HFF-Myc (cell line): ENCODE measurements at regions not wholly inside any gene's neighbourhood (a gene's known extent, or its start where the extent isn't known, plus 50 kb on each side); places are given as distances from the start of the nearest gene placed in this dataset.

Experiments
- DNase-seq: peaks from one replicate; pipeline ENCODE4 v3.0.0-alpha.2; 2011; ENCODE audit warnings: low read depth; ENCODE audit errors: extremely low read depth
- H3K4me3 ChIP-seq: replicated peaks from 2 replicates; pipeline ENCODE4 v1.5.1; 2011; ENCODE audit warnings: low read depth, mild to moderate bottlenecking, control low read depth, low read length
- TF ChIP-seq, protein P1 (sequence below): IDR thresholded peaks from 2 replicates; pipeline ENCODE4 v1.5.1; 2012; ENCODE audit warnings: mild to moderate bottlenecking, low read depth, low read length, control low read depth; ENCODE audit errors: missing control alignments

GRCh38 chr15:81962482-81962881 lies 83.3 kb downstream of the MEX3B start:
- no peak overlapping the region for H3K4me3 ChIP-seq
- TF ChIP-seq, protein P1, sequence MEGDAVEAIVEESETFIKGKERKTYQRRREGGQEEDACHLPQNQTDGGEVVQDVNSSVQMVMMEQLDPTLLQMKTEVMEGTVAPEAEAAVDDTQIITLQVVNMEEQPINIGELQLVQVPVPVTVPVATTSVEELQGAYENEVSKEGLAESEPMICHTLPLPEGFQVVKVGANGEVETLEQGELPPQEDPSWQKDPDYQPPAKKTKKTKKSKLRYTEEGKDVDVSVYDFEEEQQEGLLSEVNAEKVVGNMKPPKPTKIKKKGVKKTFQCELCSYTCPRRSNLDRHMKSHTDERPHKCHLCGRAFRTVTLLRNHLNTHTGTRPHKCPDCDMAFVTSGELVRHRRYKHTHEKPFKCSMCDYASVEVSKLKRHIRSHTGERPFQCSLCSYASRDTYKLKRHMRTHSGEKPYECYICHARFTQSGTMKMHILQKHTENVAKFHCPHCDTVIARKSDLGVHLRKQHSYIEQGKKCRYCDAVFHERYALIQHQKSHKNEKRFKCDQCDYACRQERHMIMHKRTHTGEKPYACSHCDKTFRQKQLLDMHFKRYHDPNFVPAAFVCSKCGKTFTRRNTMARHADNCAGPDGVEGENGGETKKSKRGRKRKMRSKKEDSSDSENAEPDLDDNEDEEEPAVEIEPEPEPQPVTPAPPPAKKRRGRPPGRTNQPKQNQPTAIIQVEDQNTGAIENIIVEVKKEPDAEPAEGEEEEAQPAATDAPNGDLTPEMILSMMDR, result no peak
- DNase-seq, result no peak

GRCh38 chr15:81959196-81959595 lies 86.6 kb downstream of the MEX3B start:
- TF ChIP-seq, protein P1, result no peak
- DNase-seq, result no peak

DNA sequence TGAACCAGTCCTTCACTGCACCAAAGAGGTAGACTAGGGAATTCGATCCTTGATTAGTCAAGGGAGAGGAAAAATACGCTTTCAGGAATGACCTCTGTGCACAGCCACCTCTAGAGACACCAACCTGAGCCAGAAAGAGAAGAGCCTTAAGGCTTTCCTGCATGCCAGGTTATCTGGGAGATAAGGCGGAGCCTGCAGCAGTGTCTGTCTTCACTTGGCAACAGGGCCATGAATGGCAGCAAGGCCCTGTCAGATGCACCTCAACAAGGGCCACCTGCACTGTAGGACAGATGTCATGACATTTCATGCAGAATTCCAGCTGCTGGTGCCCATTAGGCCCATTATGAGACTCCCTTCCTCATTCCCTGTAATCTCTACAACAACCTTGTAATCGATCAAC lies 88.1 kb downstream of the MEX3B start:
- TF ChIP-seq, protein P1, result no peak
- H3K4me3 ChIP-seq, result no peak overlapping the region
- DNase-seq, result no peak

More at GRCh38 chr15:81959196-81959595, 86.6 kb downstream of the MEX3B start:
- H3K4me3 ChIP-seq, result no peak overlapping the region

DNA sequence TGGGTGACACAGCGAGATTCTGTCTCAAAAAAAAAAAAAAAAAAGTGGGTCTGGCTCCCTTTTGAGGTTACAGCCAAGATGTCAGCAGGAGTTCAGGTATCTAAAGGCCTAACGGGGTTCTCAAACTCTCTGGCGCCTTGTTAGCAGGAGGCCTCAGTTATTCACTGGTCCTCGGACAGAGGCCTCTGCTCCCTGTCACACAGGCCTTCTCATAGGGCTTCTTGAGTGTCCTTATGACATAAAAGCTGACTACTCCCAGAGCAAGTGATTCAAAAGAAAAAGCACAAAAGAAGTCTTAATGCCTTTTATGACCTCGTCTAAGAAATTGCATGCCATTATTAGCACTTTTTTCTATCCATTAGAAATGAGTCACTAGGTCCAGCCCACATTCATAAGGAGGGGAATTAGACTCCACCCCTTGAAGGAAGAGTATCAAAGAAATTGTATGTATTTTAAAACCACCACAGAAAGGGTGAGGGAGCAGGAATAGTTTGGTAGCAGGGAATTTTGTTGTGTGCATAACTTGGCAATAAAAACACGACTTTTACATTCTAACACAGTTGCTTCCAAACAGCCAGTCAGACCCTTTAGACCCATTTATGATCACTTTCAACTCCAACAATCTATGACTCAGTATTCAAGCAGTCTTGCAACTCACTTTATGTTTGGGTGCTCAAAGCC lies 90.3 kb downstream of the MEX3B start:
- no peak for DNase-seq
- no peak overlapping the region for H3K4me3 ChIP-seq
- TF ChIP-seq, protein P1, result no peak

DNA sequence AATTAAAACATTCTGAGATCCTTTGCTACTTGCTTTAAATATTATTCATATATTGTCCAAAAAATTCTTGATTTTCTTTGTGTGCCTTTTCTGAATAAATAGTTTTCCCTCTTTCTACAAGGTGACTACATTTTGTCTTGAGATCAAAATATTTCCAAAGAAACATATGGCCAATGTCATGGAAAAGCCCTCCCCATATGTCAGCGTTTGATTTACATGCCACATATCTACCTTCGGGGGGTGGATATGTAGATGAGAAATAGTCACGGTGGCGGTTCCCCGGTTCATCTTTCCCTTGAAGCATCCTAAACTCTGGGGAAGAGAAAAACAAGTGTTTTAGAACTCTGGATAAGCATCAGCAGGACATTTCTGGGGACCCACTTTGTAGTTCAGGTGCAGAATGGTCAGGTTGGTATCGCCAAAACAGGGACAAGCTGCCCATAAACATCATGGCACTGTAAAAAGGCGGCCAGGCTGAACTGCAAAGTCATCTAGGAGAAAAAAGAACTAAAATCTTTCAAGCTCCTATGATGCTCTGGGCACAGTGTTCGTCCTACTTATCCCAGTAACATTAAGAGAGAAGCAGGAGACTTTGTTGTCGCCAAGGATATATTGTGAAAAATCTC lies 91.5 kb downstream of the MEX3B start:
- DNase-seq, result no peak
- TF ChIP-seq, protein P1, result no peak
- H3K4me3 ChIP-seq, result no peak overlapping the region

DNA sequence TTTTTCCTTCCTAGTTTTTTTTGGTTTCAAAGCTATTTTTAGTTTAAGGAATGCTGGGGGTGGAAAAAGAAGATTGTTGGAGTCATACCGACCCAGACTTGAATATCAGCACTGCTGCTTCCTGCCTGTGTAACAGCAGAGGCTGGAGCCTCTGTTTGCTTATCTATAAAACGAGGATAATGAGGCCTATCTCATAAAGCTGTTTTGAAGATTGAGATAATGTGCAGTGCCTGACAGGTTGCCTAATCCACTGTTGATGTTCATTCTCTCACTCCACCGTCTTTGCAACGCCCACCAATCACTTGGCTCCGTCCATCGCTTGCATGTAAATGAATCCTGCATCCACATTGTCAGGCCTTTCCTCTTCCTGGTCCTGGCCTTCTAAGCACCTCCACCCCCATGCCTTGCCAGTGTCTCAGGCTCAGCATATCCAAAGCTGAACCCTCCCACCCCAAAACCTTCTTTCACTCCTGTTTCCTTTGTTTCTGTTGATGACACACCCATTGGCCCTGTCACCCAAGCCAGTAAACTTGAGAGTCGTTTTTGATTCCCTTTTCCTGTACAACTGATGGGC lies 94.9 kb downstream of the MEX3B start:
- H3K4me3 ChIP-seq, result no peak overlapping the region
- DNase-seq, result no peak
- TF ChIP-seq, protein P1, result no peak
